ENCODE measurements at regions not wholly inside any gene's neighbourhood (a gene's known extent, or its start where the extent isn't known, plus 50 kb on each side); places are given as distances from the start of the nearest gene placed in this dataset.

- H3K36me3 ChIP-seq (ENCODE audit: insufficient read depth, low read length): peaks cover 44% of the 10 kb centered on the region
- H2AFZ ChIP-seq (ENCODE audit: low read length): peak overlapping the region; percentile 30
- H4K20me1 ChIP-seq (ENCODE audit: insufficient read depth, low read length): no peaks in the 10 kb centered on the region
- peaks cover 90% of the 10 kb centered on the region for H3K79me2 ChIP-seq (ENCODE audit: insufficient read depth, low read length)
- H3K9me3 ChIP-seq (ENCODE audit: low read depth, low read length): no peaks in the 10 kb centered on the region
- TF ChIP-seq CTCF (IDR thresholded peaks at IDR 0.05; ENCODE audit: extremely low read depth, low read depth, low read length): no peak
- peaks cover 56% of the 10 kb centered on the region for H3K4me1 ChIP-seq (ENCODE audit: insufficient read depth, low read length)
- peak overlapping the region; percentile 5 for H3K4me2 ChIP-seq (ENCODE audit: insufficient read depth, low read length)
- no peaks in the 10 kb centered on the region for H3K27me3 ChIP-seq (ENCODE audit: insufficient read depth, low read length)
- peak overlapping the region; percentile 83 for H3K27ac ChIP-seq (ENCODE audit: low read depth, low read length)
- no peak overlapping the region for H3K4me3 ChIP-seq (ENCODE audit: insufficient read depth, low read length)
- DNase-seq (ENCODE audit: insufficient read length, low spot score, missing footprints): peak; percentile 27
Measured at GRCh38 chr6:71412559-71413140, 124.0 kb downstream of the OGFRL1 start.

DNA sequence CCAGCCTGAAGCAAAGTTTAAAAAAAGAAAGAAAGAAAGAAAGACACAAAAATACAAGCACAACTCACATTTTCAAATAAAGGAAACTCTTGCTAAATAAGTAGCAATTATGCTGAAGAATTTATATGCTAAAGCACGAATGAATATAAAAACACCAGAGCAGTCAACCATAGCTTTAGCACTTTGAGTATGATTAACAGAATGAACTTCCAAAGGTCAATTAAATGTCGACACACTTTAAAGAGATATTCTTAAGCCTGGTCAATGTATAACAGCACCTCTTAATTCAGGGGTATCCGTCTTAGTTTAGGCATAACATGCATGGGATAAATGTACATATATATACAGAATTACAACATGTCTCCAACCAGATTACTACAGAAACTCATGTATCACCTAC, 125.9 kb downstream of the OGFRL1 start:
- peaks cover 45% of the 10 kb centered on the region for H3K36me3 ChIP-seq (ENCODE audit: insufficient read depth, low read length)
- TF ChIP-seq CTCF (IDR thresholded peaks at IDR 0.05; ENCODE audit: extremely low read depth, low read depth, low read length): no peak
- no peaks in the 10 kb centered on the region for H3K9me3 ChIP-seq (ENCODE audit: low read depth, low read length)
- H3K27ac ChIP-seq (ENCODE audit: low read depth, low read length): no peak overlapping the region
- DNase-seq (ENCODE audit: insufficient read length, low spot score, missing footprints): no peak
- H3K4me1 ChIP-seq (ENCODE audit: insufficient read depth, low read length): peaks cover 51% of the 10 kb centered on the region
- no peak overlapping the region for H2AFZ ChIP-seq (ENCODE audit: low read length)
- H3K27me3 ChIP-seq (ENCODE audit: insufficient read depth, low read length): no peaks in the 10 kb centered on the region
- H3K79me2 ChIP-seq (ENCODE audit: insufficient read depth, low read length): peaks cover 94% of the 10 kb centered on the region
- no peak overlapping the region for H3K4me2 ChIP-seq (ENCODE audit: insufficient read depth, low read length)
- H4K20me1 ChIP-seq (ENCODE audit: insufficient read depth, low read length): no peaks in the 10 kb centered on the region
- H3K4me3 ChIP-seq (ENCODE audit: insufficient read depth, low read length): no peak overlapping the region

DNA sequence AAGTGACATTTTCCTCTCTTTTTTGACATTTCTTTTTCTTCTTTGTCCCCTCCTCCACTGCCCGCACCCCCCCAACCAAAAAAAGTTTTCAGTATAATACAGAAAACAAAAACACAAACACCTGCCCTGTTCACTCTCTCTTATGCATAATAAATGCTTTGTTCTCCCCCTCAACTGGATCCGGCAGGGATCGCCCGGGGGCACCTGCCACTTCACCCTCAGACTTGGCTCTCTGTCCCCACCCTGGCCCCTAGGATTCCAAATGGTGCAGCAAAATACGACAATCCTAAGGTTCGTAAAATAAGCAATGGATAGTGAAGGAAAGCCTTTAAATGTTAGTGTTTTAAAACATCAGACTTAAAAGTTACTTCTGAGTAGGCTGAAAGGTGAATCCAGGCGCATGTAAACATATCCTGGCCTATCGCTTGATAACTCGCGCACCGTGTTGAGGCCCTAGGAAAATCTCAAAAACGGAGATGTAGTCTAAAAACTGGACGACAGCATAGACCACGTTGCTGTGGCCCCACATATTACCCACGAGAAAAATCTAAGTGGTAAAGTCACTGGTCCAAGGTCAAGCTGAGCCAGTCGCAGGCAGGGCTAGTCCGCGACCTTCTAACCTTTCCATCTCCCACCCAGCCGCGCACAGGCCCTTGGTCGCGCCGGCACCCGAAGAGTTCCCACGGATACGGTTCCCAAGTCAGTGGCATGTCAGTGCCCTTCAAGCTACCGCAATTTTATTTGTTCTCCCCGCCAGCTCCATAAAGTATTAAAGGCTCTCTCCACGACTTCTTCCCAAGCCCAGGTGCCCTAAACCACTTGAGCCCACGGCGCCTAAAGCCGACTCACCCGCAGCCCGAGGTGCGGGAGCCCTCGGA, 130.8 kb downstream of the OGFRL1 start:
- H3K27me3 ChIP-seq (ENCODE audit: insufficient read depth, low read length): no peaks in the 10 kb centered on the region
- H3K27ac ChIP-seq (ENCODE audit: low read depth, low read length): peak overlapping the region; percentile 80
- H3K79me2 ChIP-seq (ENCODE audit: insufficient read depth, low read length): peaks cover 60% of the 10 kb centered on the region
- no peaks in the 10 kb centered on the region for H4K20me1 ChIP-seq (ENCODE audit: insufficient read depth, low read length)
- peaks cover 16% of the 10 kb centered on the region for H3K4me1 ChIP-seq (ENCODE audit: insufficient read depth, low read length)
- no peak for DNase-seq (ENCODE audit: insufficient read length, low spot score, missing footprints)
- TF ChIP-seq CTCF (IDR thresholded peaks at IDR 0.05; ENCODE audit: extremely low read depth, low read depth, low read length): no peak
- H3K36me3 ChIP-seq (ENCODE audit: insufficient read depth, low read length): peaks cover 29% of the 10 kb centered on the region
- no peaks in the 10 kb centered on the region for H3K9me3 ChIP-seq (ENCODE audit: low read depth, low read length)
- H2AFZ ChIP-seq (ENCODE audit: low read length): peak overlapping the region; percentile 77
- H3K4me3 ChIP-seq (ENCODE audit: insufficient read depth, low read length): peak overlapping the region; percentile 89
- peak overlapping the region; percentile 90 for H3K4me2 ChIP-seq (ENCODE audit: insufficient read depth, low read length)

DNA sequence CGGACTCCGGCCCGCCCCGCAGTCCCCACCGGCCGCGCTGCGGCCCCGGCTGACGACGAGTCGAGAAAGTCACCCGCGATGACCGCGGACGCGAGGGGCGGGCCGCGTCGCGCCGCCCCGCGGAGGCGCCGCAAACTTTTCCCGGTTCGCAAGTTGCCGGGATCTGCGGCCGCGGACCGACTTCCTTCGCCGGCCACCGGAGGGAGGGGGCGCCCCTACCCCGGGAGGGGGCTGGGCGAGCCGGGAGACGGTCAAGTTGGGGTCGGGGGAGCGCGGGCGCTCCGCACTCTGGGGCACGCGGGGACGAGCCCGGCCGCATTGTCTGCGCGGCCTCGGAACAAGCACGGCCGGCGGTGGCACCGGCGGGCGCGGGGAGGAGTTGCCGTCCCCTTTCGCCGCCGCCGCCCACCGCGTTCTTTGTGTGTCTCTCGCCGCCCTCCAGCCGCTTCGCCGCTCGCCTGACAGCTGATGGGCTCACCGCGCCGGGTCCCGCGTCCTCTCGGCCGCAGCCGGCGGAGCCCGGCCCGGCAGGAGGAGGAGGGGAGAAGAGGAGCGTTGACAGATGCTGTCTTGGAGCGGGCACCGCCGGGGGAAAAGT, 131.6 kb downstream of the OGFRL1 start:
- no peaks in the 10 kb centered on the region for H4K20me1 ChIP-seq (ENCODE audit: insufficient read depth, low read length)
- TF ChIP-seq CTCF (IDR thresholded peaks at IDR 0.05; ENCODE audit: extremely low read depth, low read depth, low read length): peak; percentile 22
- H3K4me3 ChIP-seq (ENCODE audit: insufficient read depth, low read length): peak overlapping the region; percentile 89
- peak; percentile 68 for DNase-seq (ENCODE audit: insufficient read length, low spot score, missing footprints)
- peak overlapping the region; percentile 90 for H3K4me2 ChIP-seq (ENCODE audit: insufficient read depth, low read length)
- no peaks in the 10 kb centered on the region for H3K9me3 ChIP-seq (ENCODE audit: low read depth, low read length)
- peak overlapping the region; percentile 77 for H2AFZ ChIP-seq (ENCODE audit: low read length)
- H3K27me3 ChIP-seq (ENCODE audit: insufficient read depth, low read length): no peaks in the 10 kb centered on the region
- peaks cover 53% of the 10 kb centered on the region for H3K79me2 ChIP-seq (ENCODE audit: insufficient read depth, low read length)
- peak overlapping the region; percentile 80 for H3K27ac ChIP-seq (ENCODE audit: low read depth, low read length)
- peaks cover 26% of the 10 kb centered on the region for H3K36me3 ChIP-seq (ENCODE audit: insufficient read depth, low read length)
- H3K4me1 ChIP-seq (ENCODE audit: insufficient read depth, low read length): peaks cover 12% of the 10 kb centered on the region
